Spleen (tissue), 7 donors: ENCODE measurements at regions not wholly inside any gene's neighbourhood (a gene's known extent, or its start where the extent isn't known, plus 50 kb on each side); places are given as distances from the start of the nearest gene placed in this dataset.

Source experiments
- CTCF ChIP-seq, 11 experiments: fragments of 200-600 bp in 7 of 11; fragments of 450-650 bp in 4 of 11; sonication (generic) in 4 of 11; IDR thresholded peaks in 8 of 11; conservative IDR thresholded peaks in 3 of 11; 1 replicate in 7 of 11; 2 replicates in 4 of 11; pipeline versions ENCODE4 v1.4.0 to v1.8.0; 2016 to 2021; ENCODE audit warnings: antibody characterized with exemption in 11 of 11, inconsistent platforms in 4 of 11, mild to moderate bottlenecking in 1 of 11
- POLR2A ChIP-seq, 3 donors: fragments of 450-650 bp; IDR thresholded peaks; one replicate each; pipeline ENCODE4 v1.5.1; 2017; ENCODE audit warnings: antibody characterized with exemption in 3 of 3, mild to moderate bottlenecking in 1 of 3
- donor health status: DM: no; HTN: no; CAD: no; lungs with moderate emphysema.
- donor health status: DM: no; HTN: no; CAD: no.
- donor health status: DM: no; HTN: no; CAD: no.

DNA sequence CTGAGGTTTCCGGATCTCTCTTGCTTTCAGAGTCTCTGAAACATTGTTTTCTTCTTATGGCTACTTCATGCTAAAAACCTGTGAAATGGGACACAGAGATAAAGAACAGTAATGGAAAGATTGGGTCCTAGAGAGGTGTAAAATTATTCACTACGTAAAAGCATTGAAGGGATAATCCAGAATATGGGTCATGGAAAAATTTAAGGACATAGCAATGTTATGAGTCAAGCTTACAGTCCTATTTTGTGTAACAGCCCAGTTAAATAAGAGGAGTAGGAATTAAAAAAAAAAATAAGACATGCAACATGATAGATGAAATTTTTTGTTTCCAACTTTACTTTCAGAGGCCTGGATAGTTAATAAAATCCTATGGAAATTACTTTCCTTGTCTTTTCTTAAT is 61.9 kb upstream of the ELL2 start:
- TF ChIP-seq CTCF (IDR thresholded peaks at IDR 0.05 in 8 of 11, conservative IDR thresholded peaks at IDR 0.05 in 3 of 11) = no peak
- no peak for TF ChIP-seq POLR2A (IDR thresholded peaks at IDR 0.05)
